ENCODE measurements at regions not wholly inside any gene's neighbourhood (a gene's known extent, or its start where the extent isn't known, plus 50 kb on each side); places are given as distances from the start of the nearest gene placed in this dataset.

GRCh38 chr13:82675024-82675423, 1207.2 kb downstream of the SLITRK1 start:
- Histone ChIP-seq H3K4me3 (IDR thresholded peaks at IDR 0.05; ENCODE audit: insufficient read depth, low read depth, low read length) (no peak overlapping the region), H3K9ac (no peak overlapping the region), H3K27ac (no peak overlapping the region), H3K4me2 (no peak overlapping the region), H2AFZ (ENCODE audit: low read depth) (no peak overlapping the region), H3K36me3 (ENCODE audit: insufficient read depth) (no peaks in the 10 kb centered on the region), H3K4me1 (ENCODE audit: low read depth, poor library complexity, severe bottlenecking) (no peaks in the 10 kb centered on the region), H3K27me3 (ENCODE audit: insufficient read depth, low read depth) (no peaks in the 10 kb centered on the region), H4K20me1 (ENCODE audit: insufficient read depth) (no peaks in the 10 kb centered on the region), H3K79me2 (ENCODE audit: insufficient read depth, low read depth) (no peaks in the 10 kb centered on the region)
- TF ChIP-seq CTCF (conservative IDR thresholded peaks at IDR 0.05; ENCODE audit: low read depth, low read length): no peak

- H3K4me1 ChIP-seq (ENCODE audit: low read depth, poor library complexity, severe bottlenecking): no peaks in the 10 kb centered on the region
- no peaks in the 10 kb centered on the region for H3K36me3 ChIP-seq (ENCODE audit: insufficient read depth)
- H3K79me2 ChIP-seq (ENCODE audit: insufficient read depth, low read depth): no peaks in the 10 kb centered on the region
- no peak for TF ChIP-seq CTCF (conservative IDR thresholded peaks at IDR 0.05; ENCODE audit: low read depth, low read length)
- no peaks in the 10 kb centered on the region for H3K27me3 ChIP-seq (ENCODE audit: insufficient read depth, low read depth)
- H4K20me1 ChIP-seq (ENCODE audit: insufficient read depth): no peaks in the 10 kb centered on the region
- no peak overlapping the region for H3K27ac ChIP-seq
- H3K4me3 ChIP-seq (IDR thresholded peaks at IDR 0.05; ENCODE audit: insufficient read depth, low read depth, low read length): no peak overlapping the region
- H3K9ac ChIP-seq: no peak overlapping the region
- H3K4me2 ChIP-seq: no peak overlapping the region
- no peak overlapping the region for H2AFZ ChIP-seq (ENCODE audit: low read depth)
Observed at GRCh38 chr13:82674546-82674945, 1207.7 kb downstream of the SLITRK1 start.

GRCh38 chr13:82672248-82672647, 1210.0 kb downstream of the SLITRK1 start:
- no peak for TF ChIP-seq CTCF (conservative IDR thresholded peaks at IDR 0.05; ENCODE audit: low read depth, low read length)
- Histone ChIP-seq H3K9ac (no peak overlapping the region), H3K79me2 (ENCODE audit: insufficient read depth, low read depth) (no peaks in the 10 kb centered on the region), H3K4me3 (IDR thresholded peaks at IDR 0.05; ENCODE audit: insufficient read depth, low read depth, low read length) (no peak overlapping the region), H2AFZ (ENCODE audit: low read depth) (no peak overlapping the region), H3K4me2 (no peak overlapping the region), H3K27ac (no peak overlapping the region), H3K4me1 (ENCODE audit: low read depth, poor library complexity, severe bottlenecking) (no peaks in the 10 kb centered on the region), H3K27me3 (ENCODE audit: insufficient read depth, low read depth) (no peaks in the 10 kb centered on the region), H3K36me3 (ENCODE audit: insufficient read depth) (no peaks in the 10 kb centered on the region), H4K20me1 (ENCODE audit: insufficient read depth) (no peaks in the 10 kb centered on the region)

GRCh38 chr13:82664183-82664582, 1218.1 kb downstream of the SLITRK1 start:
- Histone ChIP-seq H3K79me2 (ENCODE audit: insufficient read depth, low read depth) (no peaks in the 10 kb centered on the region), H3K4me3 (IDR thresholded peaks at IDR 0.05; ENCODE audit: insufficient read depth, low read depth, low read length) (no peak overlapping the region), H3K4me2 (no peak overlapping the region), H4K20me1 (ENCODE audit: insufficient read depth) (no peaks in the 10 kb centered on the region), H3K36me3 (ENCODE audit: insufficient read depth) (no peaks in the 10 kb centered on the region), H3K27ac (no peak overlapping the region), H3K4me1 (ENCODE audit: low read depth, poor library complexity, severe bottlenecking) (no peaks in the 10 kb centered on the region), H3K27me3 (ENCODE audit: insufficient read depth, low read depth) (no peaks in the 10 kb centered on the region), H2AFZ (ENCODE audit: low read depth) (no peak overlapping the region), H3K9ac (no peak overlapping the region)
- no peak for TF ChIP-seq CTCF (conservative IDR thresholded peaks at IDR 0.05; ENCODE audit: low read depth, low read length)

- Histone ChIP-seq H3K27ac (no peak overlapping the region), H3K36me3 (ENCODE audit: insufficient read depth) (no peaks in the 10 kb centered on the region), H3K79me2 (ENCODE audit: insufficient read depth, low read depth) (no peaks in the 10 kb centered on the region), H3K27me3 (ENCODE audit: insufficient read depth, low read depth) (no peaks in the 10 kb centered on the region), H4K20me1 (ENCODE audit: insufficient read depth) (no peaks in the 10 kb centered on the region), H3K4me1 (ENCODE audit: low read depth, poor library complexity, severe bottlenecking) (no peaks in the 10 kb centered on the region), H3K9ac (no peak overlapping the region), H3K4me2 (no peak overlapping the region), H2AFZ (ENCODE audit: low read depth) (no peak overlapping the region), H3K4me3 (IDR thresholded peaks at IDR 0.05; ENCODE audit: insufficient read depth, low read depth, low read length) (no peak overlapping the region)
- TF ChIP-seq CTCF (conservative IDR thresholded peaks at IDR 0.05; ENCODE audit: low read depth, low read length): no peak
Observed at GRCh38 chr13:82661126-82661525, 1221.1 kb downstream of the SLITRK1 start.

All from KMS-11 (cell line).